ENCODE measurements at regions not wholly inside any gene's neighbourhood (a gene's known extent, or its start where the extent isn't known, plus 50 kb on each side); places are given as distances from the start of the nearest gene placed in this dataset.

DNA sequence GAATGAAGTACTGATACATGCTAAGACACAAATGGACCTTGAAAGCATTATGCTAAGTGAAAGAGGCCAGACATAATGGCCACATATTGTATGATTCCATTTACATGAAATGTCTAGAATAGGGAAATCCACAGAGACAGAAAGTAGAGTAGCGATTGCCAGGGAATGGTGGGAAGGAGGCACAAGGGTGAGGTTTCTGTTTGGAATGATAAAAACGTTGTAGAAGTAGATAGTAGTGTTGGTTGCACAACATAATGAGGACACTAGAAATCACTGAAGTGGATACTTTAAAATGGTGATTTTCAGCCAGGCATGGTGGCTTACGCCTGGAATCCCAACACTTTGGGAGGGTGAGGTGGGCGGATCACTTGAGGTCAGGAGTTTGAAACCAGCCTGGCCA is 97.6 kb upstream of the VANGL1 start:
- TF ChIP-seq POLR2AphosphoS5 (IDR thresholded peaks at IDR 0.05) (no peak), POLR2A (IDR thresholded peaks at IDR 0.05) (no peak)
- TF ChIP-seq, protein P1, sequence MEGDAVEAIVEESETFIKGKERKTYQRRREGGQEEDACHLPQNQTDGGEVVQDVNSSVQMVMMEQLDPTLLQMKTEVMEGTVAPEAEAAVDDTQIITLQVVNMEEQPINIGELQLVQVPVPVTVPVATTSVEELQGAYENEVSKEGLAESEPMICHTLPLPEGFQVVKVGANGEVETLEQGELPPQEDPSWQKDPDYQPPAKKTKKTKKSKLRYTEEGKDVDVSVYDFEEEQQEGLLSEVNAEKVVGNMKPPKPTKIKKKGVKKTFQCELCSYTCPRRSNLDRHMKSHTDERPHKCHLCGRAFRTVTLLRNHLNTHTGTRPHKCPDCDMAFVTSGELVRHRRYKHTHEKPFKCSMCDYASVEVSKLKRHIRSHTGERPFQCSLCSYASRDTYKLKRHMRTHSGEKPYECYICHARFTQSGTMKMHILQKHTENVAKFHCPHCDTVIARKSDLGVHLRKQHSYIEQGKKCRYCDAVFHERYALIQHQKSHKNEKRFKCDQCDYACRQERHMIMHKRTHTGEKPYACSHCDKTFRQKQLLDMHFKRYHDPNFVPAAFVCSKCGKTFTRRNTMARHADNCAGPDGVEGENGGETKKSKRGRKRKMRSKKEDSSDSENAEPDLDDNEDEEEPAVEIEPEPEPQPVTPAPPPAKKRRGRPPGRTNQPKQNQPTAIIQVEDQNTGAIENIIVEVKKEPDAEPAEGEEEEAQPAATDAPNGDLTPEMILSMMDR (IDR thresholded peaks at IDR 0.05 in 8 of 11, conservative IDR thresholded peaks at IDR 0.05 in 3 of 11): no peak
- DNase-seq: no peak
- peaks cover 0 to 12% (median 0%) of the 10 kb centered on the region in 7 donors for H3K27me3 ChIP-seq (replicated peaks in 1 of 7)
- no peaks in the 10 kb centered on the region for H3K36me3 ChIP-seq
- H3K27ac ChIP-seq: no peak overlapping the region
- H3K4me1 ChIP-seq: peaks cover 0 to 6% (median 0%) of the 10 kb centered on the region in 6 donors
- no peaks in the 10 kb centered on the region for H3K9me3 ChIP-seq
- intact Hi-C loops (cut with DNase I; ENCODE audit: low total_unique reads): no loop called here
- H3K4me3 ChIP-seq: no peak overlapping the region
- 75 to 93% (median 82%) methylated on average over 4 of the region's 4 CpGs for WGBS, 5 donors

DNA sequence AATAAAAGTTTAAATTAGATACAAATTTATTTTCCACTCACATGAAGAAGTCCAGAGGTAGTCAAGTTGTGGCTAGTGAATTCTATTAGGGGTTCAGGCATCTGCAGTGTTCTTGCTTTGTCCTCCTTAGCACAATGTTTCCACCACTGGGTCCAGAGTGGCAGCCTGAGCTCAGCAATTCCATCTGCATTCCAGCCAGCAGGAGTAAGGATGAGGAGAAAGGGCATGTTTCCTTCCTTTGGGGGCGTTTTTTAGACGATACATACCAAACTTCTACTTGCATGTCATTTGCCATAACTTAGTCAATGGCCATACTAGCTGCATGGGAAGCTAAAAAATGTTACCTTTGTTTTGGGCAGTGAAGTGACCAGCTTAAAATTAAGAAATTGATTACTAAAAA is 98.5 kb upstream of the VANGL1 start:
- Histone ChIP-seq H3K27me3 (replicated peaks in 1 of 7) (peaks cover 0 to 12% (median 0%) of the 10 kb centered on the region in 7 donors), H3K4me1 (peaks cover 0 to 6% (median 0%) of the 10 kb centered on the region in 6 donors), H3K36me3 (no peaks in the 10 kb centered on the region), H3K4me3 (no peak overlapping the region), H3K9me3 (no peaks in the 10 kb centered on the region), H3K27ac (no peak overlapping the region)
- intact Hi-C loops (cut with DNase I; ENCODE audit: low total_unique reads): no loop called here
- 73 to 92% (median 78%) methylated on average over 2 of the region's 2 CpGs for WGBS, 5 donors
- DNase-seq: no peak
- TF ChIP-seq, protein P1 (IDR thresholded peaks at IDR 0.05 in 8 of 11, conservative IDR thresholded peaks at IDR 0.05 in 3 of 11): no peak
- TF ChIP-seq POLR2A (IDR thresholded peaks at IDR 0.05) (no peak), POLR2AphosphoS5 (IDR thresholded peaks at IDR 0.05) (no peak)

DNA sequence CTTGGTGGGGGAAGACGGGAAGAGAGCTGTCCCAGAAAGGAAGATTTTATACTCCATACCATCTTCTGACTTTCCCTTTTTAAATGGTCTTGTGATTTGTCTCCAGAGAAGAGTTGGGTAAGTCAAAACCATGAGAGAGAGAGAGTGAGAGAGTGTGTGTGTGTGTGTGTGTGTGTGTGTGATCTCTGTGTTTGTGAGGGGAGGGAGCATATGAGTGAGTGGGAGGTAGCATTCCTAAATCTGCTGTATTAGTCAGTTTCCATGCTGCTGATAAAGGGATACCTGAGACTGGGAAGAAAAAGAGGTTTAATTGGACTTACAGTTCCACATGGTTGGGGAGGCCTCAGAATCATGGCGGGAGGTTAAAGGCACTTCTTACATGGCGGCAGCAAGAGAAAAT is 102.0 kb upstream of the VANGL1 start:
- Histone ChIP-seq H3K27me3 (replicated peaks in 1 of 7) (peaks cover 0 to 18% (median 0%) of the 10 kb centered on the region in 7 donors), H3K4me3 (no peak overlapping the region), H3K36me3 (no peaks in the 10 kb centered on the region), H3K27ac (no peak overlapping the region), H3K4me1 (no peaks in the 10 kb centered on the region), H3K9me3 (peaks cover 0 to 7% (median 2%) of the 10 kb centered on the region in 8 donors)
- 88 to 96% (median 93%) methylated on average over 3 of the region's 3 CpGs for WGBS, 5 donors
- intact Hi-C loops (cut with DNase I; ENCODE audit: low total_unique reads): no loop called here
- no peak for DNase-seq
- no peak for TF ChIP-seq POLR2AphosphoS5 (IDR thresholded peaks at IDR 0.05)

DNA sequence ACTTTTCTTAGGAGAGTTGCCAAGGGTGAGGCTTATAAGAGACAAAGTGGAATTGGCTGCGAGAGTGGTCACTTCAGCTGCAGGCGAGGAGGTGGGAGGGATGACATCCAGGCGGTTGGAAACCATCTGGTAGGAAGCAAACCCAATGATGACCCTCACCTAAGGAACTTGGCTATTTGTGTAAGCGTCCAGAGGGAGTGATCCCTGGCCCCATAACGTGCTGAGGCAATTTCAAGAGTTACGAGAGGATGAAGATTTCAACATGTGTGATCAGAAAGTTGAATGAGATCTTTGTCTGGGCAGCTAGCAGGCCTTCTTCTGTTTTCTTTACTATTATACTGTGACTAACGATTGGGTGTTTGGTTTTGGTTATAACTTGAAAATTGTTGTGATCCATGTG is 102.7 kb upstream of the VANGL1 start:
- WGBS, 5 donors: 59 to 76% (median 73%) methylated on average over 7 of the region's 7 CpGs
- no peak overlapping the region for H3K27ac ChIP-seq
- DNase-seq: no peak
- H3K27me3 ChIP-seq (replicated peaks in 1 of 7): peaks cover 0 to 18% (median 0%) of the 10 kb centered on the region in 7 donors
- H3K9me3 ChIP-seq: peaks cover 0 to 13% (median 5%) of the 10 kb centered on the region in 8 donors
- H3K4me3 ChIP-seq: no peak overlapping the region
- H3K4me1 ChIP-seq: no peaks in the 10 kb centered on the region
- intact Hi-C loops (cut with DNase I; ENCODE audit: low total_unique reads): no loop called here
- no peaks in the 10 kb centered on the region for H3K36me3 ChIP-seq
- TF ChIP-seq POLR2A (IDR thresholded peaks at IDR 0.05): no peak
- TF ChIP-seq POLR2AphosphoS5 (IDR thresholded peaks at IDR 0.05): no peak
- TF ChIP-seq, protein P1 (IDR thresholded peaks at IDR 0.05 in 8 of 11, conservative IDR thresholded peaks at IDR 0.05 in 3 of 11): no peak

DNA sequence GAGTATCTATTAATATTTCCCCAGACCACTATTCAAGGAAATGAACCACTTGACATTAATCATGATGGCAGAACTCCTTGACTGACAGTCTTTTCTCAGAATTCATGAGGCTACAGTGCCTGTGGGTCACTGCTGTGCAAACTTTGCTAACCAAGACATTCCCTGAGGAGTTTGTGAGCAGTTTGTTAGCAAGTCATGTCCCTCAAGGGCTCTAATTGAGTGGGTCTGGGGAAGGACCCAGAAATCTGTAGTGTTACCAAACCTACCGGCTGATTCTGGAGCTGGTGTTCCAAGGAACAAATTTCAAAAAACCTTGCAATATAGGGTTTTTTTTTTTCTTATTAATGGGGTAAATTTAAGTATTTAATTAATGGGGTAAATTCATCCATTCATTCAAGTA is 103.2 kb upstream of the VANGL1 start:
- 86 to 93% (median 91%) methylated on average over 1 of the region's 1 CpG for WGBS, 5 donors
- Histone ChIP-seq H3K27me3 (replicated peaks in 1 of 7) (peaks cover 0 to 18% (median 0%) of the 10 kb centered on the region in 7 donors), H3K27ac (no peak overlapping the region), H3K9me3 (peaks cover 0 to 14% (median 5%) of the 10 kb centered on the region in 8 donors), H3K4me3 (no peak overlapping the region), H3K36me3 (no peaks in the 10 kb centered on the region), H3K4me1 (no peaks in the 10 kb centered on the region)
- intact Hi-C loops (cut with DNase I; ENCODE audit: low total_unique reads): no loop called here
- DNase-seq: no peak
- no peak for TF ChIP-seq POLR2A (IDR thresholded peaks at IDR 0.05)
- TF ChIP-seq, protein P1 (IDR thresholded peaks at IDR 0.05 in 8 of 11, conservative IDR thresholded peaks at IDR 0.05 in 3 of 11): no peak
